ENCODE measurements at regions not wholly inside any gene's neighbourhood (a gene's known extent, or its start where the extent isn't known, plus 50 kb on each side); places are given as distances from the start of the nearest gene placed in this dataset.

GRCh38 chr18:10030816-10031541 is 117.2 kb downstream of the VAPA start:
- Histone ChIP-seq H3K27me3 (ENCODE audit: control insufficient read depth, insufficient read depth, low read length) (no peaks in the 10 kb centered on the region), H3K4me1 (ENCODE audit: control insufficient read depth, insufficient read depth, low read length) (no peaks in the 10 kb centered on the region), H3K9me3 (ENCODE audit: control insufficient read depth, insufficient read depth, low read depth, low read length) (no peaks in the 10 kb centered on the region), H3K27ac (ENCODE audit: low read length) (no peak overlapping the region), H3K4me3 (ENCODE audit: low read depth in 2 of 2, low read length in 2 of 2) (no peak overlapping the region), H3K36me3 (ENCODE audit: control insufficient read depth, insufficient read depth, low read length) (no peaks in the 10 kb centered on the region)
- CTCF ChIA-PET = no interaction called here
- DNase-seq (ENCODE audit: low read depth, low spot score) (no peak), ATAC-seq (no peak)
- TF ChIP-seq POLR2AphosphoS5 (IDR thresholded peaks at IDR 0.05; ENCODE audit: low read depth, low read length) (no peak), CTCF (IDR thresholded peaks at IDR 0.05) (no peak), SIN3A (IDR thresholded peaks at IDR 0.05; ENCODE audit: borderline replicate concordance, insufficient read depth, low read depth, low read length) (no peak), TCF7L2 (IDR thresholded peaks at IDR 0.05; ENCODE audit: low read depth, low read length) (no peak), REST (IDR thresholded peaks at IDR 0.05; ENCODE audit: insufficient read depth in 1 of 2, low read depth in 2 of 2, low read length in 1 of 2) (no peak)
- intact Hi-C loops (cut with micrococcal nuclease; ENCODE audit: unreplicated experiment) = no loop called here
- in situ Hi-C loops (cut with HindIII; ENCODE audit: low pct_unique_long_range_greater_than_20kb, low sequenced_read_pairs) = no loop called here
- POLR2A ChIA-PET = no interaction called here
- BruUV-seq (replicated peaks) = no TSS peak

- intact Hi-C loops (cut with micrococcal nuclease; ENCODE audit: unreplicated experiment) (no loop called here), in situ Hi-C loops (cut with HindIII; ENCODE audit: low pct_unique_long_range_greater_than_20kb, low sequenced_read_pairs) (no loop called here)
- no peaks in the 10 kb centered on the region for H3K9me3 ChIP-seq (ENCODE audit: control insufficient read depth, insufficient read depth, low read depth, low read length)
- ChIA-PET CTCF (no interaction called here), POLR2A (interaction anchor here (0.7 kb wide), 1 partner anchor 27 kb away, joined by 3 read pairs; no protein-coding TSS in a partner anchor)
- no peaks in the 10 kb centered on the region for H3K4me1 ChIP-seq (ENCODE audit: control insufficient read depth, insufficient read depth, low read length)
- no peak for ATAC-seq
- H3K4me3 ChIP-seq (ENCODE audit: low read depth in 2 of 2, low read length in 2 of 2) = no peak overlapping the region
- no peak overlapping the region for H3K27ac ChIP-seq (ENCODE audit: low read length)
- no peak for DNase-seq (ENCODE audit: low read depth, low spot score)
- TF ChIP-seq CTCF (IDR thresholded peaks at IDR 0.05) (no peak), POLR2AphosphoS5 (IDR thresholded peaks at IDR 0.05; ENCODE audit: low read depth, low read length) (no peak), SIN3A (IDR thresholded peaks at IDR 0.05; ENCODE audit: borderline replicate concordance, insufficient read depth, low read depth, low read length) (no peak), TCF7L2 (IDR thresholded peaks at IDR 0.05; ENCODE audit: low read depth, low read length) (no peak), REST (IDR thresholded peaks at IDR 0.05; ENCODE audit: insufficient read depth in 1 of 2, low read depth in 2 of 2, low read length in 1 of 2) (no peak)
- no peaks in the 10 kb centered on the region for H3K36me3 ChIP-seq (ENCODE audit: control insufficient read depth, insufficient read depth, low read length)
- BruUV-seq (replicated peaks) = no TSS peak
- no peaks in the 10 kb centered on the region; the same call in 1 of the 2 replicates for H3K27me3 ChIP-seq (ENCODE audit: control insufficient read depth, insufficient read depth, low read length)
These were observed 118.7 kb downstream of the VAPA start for GRCh38 chr18:10032331-10033015.

Data from Panc1 (cell line).